ENCODE measurements at regions not wholly inside any gene's neighbourhood (a gene's known extent, or its start where the extent isn't known, plus 50 kb on each side); places are given as distances from the start of the nearest gene placed in this dataset.

GRCh38 chr2:187078297-187078696, 229.3 kb upstream of the ZSWIM2 start:
- no peaks in the 10 kb centered on the region for H3K36me3 ChIP-seq (ENCODE audit: low read length)
- no peaks in the 10 kb centered on the region for H3K79me2 ChIP-seq (ENCODE audit: insufficient read depth, low read length)
- no peak overlapping the region for H3K4me2 ChIP-seq (ENCODE audit: low read depth, low read length, poor library complexity, severe bottlenecking)
- H3K9ac ChIP-seq (ENCODE audit: low read length), result no peak overlapping the region
- H3K9me2 ChIP-seq (replicated peaks; ENCODE audit: insufficient read depth, low read length), result no peaks in the 10 kb centered on the region
- no peaks in the 10 kb centered on the region for H3F3A ChIP-seq (ENCODE audit: insufficient read depth)
- no peak overlapping the region for H2AFZ ChIP-seq (ENCODE audit: low read depth, low read length, severe bottlenecking)
- H4K20me1 ChIP-seq (ENCODE audit: low read depth, low read length), result no peaks in the 10 kb centered on the region
- H3K27me3 ChIP-seq (ENCODE audit: low read length), result no peaks in the 10 kb centered on the region
- no peak overlapping the region for H3K27ac ChIP-seq (ENCODE audit: low read depth, low read length)
- no peak for TF ChIP-seq CTCF (IDR thresholded peaks at IDR 0.05; ENCODE audit: insufficient read depth, low read length, poor library complexity, severe bottlenecking)
- no peak for TF ChIP-seq EZH2phosphoT487 (conservative IDR thresholded peaks at IDR 0.05; ENCODE audit: low read length)
- H3K4me3 ChIP-seq (ENCODE audit: insufficient read depth, low read length, poor library complexity, severe bottlenecking), result no peak overlapping the region
- H3K9me3 ChIP-seq (ENCODE audit: insufficient read depth, low read length), result no peaks in the 10 kb centered on the region

- Histone ChIP-seq H3K36me3 (ENCODE audit: low read length) (no peaks in the 10 kb centered on the region), H3K27ac (ENCODE audit: low read depth, low read length) (no peak overlapping the region), H3K4me2 (ENCODE audit: low read depth, low read length, poor library complexity, severe bottlenecking) (no peak overlapping the region), H3K79me2 (ENCODE audit: insufficient read depth, low read length) (no peaks in the 10 kb centered on the region), H4K20me1 (ENCODE audit: low read depth, low read length) (no peaks in the 10 kb centered on the region), H2AFZ (ENCODE audit: low read depth, low read length, severe bottlenecking) (no peak overlapping the region), H3K9me3 (ENCODE audit: insufficient read depth, low read length) (no peaks in the 10 kb centered on the region), H3K4me3 (ENCODE audit: insufficient read depth, low read length, poor library complexity, severe bottlenecking) (no peak overlapping the region), H3F3A (ENCODE audit: insufficient read depth) (no peaks in the 10 kb centered on the region), H3K9ac (ENCODE audit: low read length) (no peak overlapping the region), H3K9me2 (replicated peaks; ENCODE audit: insufficient read depth, low read length) (no peaks in the 10 kb centered on the region), H3K27me3 (ENCODE audit: low read length) (no peaks in the 10 kb centered on the region)
- TF ChIP-seq EZH2phosphoT487 (conservative IDR thresholded peaks at IDR 0.05; ENCODE audit: low read length), result no peak
- no peak for TF ChIP-seq CTCF (IDR thresholded peaks at IDR 0.05; ENCODE audit: insufficient read depth, low read length, poor library complexity, severe bottlenecking)
These were observed 226.7 kb upstream of the ZSWIM2 start for GRCh38 chr2:187075671-187076070.

- Histone ChIP-seq H2AFZ (ENCODE audit: low read depth, low read length, severe bottlenecking) (no peak overlapping the region), H4K20me1 (ENCODE audit: low read depth, low read length) (no peaks in the 10 kb centered on the region), H3K79me2 (ENCODE audit: insufficient read depth, low read length) (no peaks in the 10 kb centered on the region), H3F3A (ENCODE audit: insufficient read depth) (no peaks in the 10 kb centered on the region), H3K9ac (ENCODE audit: low read length) (no peak overlapping the region), H3K9me3 (ENCODE audit: insufficient read depth, low read length) (no peaks in the 10 kb centered on the region), H3K36me3 (ENCODE audit: low read length) (no peaks in the 10 kb centered on the region), H3K4me2 (ENCODE audit: low read depth, low read length, poor library complexity, severe bottlenecking) (no peak overlapping the region), H3K27me3 (ENCODE audit: low read length) (no peaks in the 10 kb centered on the region), H3K4me3 (ENCODE audit: insufficient read depth, low read length, poor library complexity, severe bottlenecking) (no peak overlapping the region), H3K9me2 (replicated peaks; ENCODE audit: insufficient read depth, low read length) (no peaks in the 10 kb centered on the region), H3K27ac (ENCODE audit: low read depth, low read length) (no peak overlapping the region)
- no peak for TF ChIP-seq CTCF (IDR thresholded peaks at IDR 0.05; ENCODE audit: insufficient read depth, low read length, poor library complexity, severe bottlenecking)
- TF ChIP-seq EZH2phosphoT487 (conservative IDR thresholded peaks at IDR 0.05; ENCODE audit: low read length), result no peak
These were observed 226.2 kb upstream of the ZSWIM2 start for GRCh38 chr2:187075199-187075635.
